DMS79 (cell line): ENCODE measurements at regions not wholly inside any gene's neighbourhood (a gene's known extent, or its start where the extent isn't known, plus 50 kb on each side); places are given as distances from the start of the nearest gene placed in this dataset.

Experiments used
- DNase-seq: peaks from one replicate; lab custom pipeline; 2025; lab: John Stamatoyannopoulos, UW

DNA sequence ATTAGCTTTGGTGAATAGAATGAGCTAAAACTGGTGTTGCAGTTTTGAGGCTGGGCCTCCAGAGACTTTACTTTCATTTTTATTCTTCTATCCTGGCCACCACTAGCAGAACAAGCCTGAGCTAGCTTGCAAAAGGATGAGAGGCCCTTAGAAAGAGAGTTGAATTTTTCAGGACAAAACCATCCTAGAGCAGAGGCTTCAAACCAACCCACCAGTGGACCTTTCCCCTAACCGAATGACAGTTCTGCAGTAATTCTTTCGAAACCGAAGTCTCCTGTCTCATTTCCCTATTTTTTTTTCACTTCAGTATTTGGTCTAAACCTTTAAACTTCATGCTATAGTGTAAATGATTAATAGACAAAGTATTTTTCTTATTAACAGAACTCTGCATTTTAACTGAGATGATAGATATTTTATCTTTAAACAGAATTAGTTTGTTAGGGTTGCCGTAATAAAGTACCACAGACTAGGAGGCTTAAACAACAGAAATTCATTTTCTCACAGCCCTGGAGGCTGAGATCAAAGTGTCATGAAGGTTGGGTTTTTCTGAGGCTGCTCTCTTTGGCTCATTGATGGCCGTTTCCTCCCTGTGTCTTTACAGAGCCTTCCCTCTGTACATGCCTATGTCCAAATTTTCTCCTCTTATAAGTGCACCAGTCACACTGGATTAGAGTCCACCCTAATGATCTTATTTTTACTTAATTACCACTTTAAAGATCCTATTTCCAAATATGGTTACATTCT is 80.6 kb upstream of the PAK5 start:
- no peak for DNase-seq

DNA sequence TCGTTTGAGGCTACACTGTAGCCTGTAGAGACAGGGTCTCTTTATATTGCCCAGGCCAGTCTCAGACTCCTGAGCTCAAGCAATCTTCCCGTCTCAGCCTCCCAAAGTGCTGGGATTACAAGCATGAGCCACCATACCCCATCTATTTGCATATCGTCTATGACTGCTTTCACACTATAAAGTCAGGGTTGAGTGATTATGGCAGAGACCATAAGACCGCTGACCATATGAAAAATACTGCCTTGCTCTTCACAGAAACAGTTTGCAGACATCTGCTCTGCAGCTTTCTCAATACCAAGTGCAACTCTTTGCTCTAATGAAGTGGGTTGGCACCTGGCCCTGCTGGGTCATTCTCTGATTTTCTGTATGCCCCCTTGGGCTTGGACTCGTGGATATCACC is 79.5 kb upstream of the PAK5 start:
- no peak for DNase-seq

- no peak for DNase-seq
Measured at GRCh38 chr20:9916761-9917160, 77.9 kb upstream of the PAK5 start.

- no peak for DNase-seq
Measured at GRCh38 chr20:9912858-9913434, 74.1 kb upstream of the PAK5 start.

GRCh38 chr20:9912290-9912689 is 73.4 kb upstream of the PAK5 start:
- no peak for DNase-seq

GRCh38 chr20:9911519-9911918 is 72.6 kb upstream of the PAK5 start:
- no peak for DNase-seq

DNA sequence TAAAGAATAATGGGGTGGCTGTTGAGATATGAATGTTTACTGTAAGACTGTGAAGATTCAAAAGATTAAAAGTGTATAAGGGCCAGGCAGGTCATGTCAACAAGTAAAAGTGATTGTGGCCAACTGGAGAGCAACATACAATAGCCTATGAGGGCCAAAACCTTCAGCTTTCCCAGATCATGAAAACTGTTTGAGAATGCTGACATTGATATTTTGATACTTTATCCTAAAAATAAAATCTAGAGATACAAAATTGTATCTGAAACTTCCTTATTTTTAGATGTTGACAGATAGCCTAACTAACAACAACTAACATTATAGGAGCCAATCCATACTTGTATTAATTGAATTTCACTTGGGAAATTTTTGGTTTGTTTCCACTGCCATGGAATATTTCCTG is 70.3 kb upstream of the PAK5 start:
- no peak for DNase-seq

- peak; percentile 21 for DNase-seq
Measured at GRCh38 chr20:9903048-9903655, 64.3 kb upstream of the PAK5 start.

DNA sequence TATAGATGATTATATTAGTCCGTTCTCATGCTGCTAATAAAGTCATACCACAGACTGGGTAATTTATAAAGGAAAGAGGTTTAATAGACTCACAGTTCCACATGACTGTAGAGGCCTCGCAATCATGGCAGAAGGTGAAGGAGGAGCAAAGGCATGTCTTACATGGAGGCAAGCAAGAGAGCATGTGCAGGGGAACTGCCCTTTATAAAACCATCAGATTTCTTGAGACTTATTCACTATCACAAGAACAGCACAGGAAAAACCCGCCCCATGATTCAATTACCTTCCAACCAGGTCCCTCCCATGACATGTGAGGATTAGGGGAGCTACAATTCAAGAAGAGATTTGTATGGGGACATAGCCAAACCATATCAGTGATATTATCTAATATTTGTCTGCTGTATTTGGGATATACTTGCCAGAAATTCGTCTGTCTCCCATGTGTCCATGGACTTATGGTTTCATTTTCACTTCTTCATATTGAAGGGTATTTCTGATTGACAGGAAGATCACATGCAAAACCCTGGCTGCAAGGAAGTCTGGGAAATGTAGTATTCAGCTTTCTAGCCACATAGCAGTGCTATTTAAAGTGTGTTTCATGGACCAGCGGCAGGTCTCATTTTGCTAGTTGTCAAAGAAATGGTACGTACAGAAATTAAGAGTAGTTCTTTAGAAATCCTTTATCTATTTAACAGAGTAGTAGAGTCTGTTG is 50.5 kb upstream of the PAK5 start:
- no peak for DNase-seq
